Mucosa of descending colon (tissue), 3 donors: ENCODE measurements at regions not wholly inside any gene's neighbourhood (a gene's known extent, or its start where the extent isn't known, plus 50 kb on each side); places are given as distances from the start of the nearest gene placed in this dataset.

Source experiments
- ATAC-seq: fragments of 200-7000 bp; cut with Tn5 transposase; one replicate; pipeline ENCODE4 v1.9.1; 2020; ENCODE audit warnings: mild to moderate bottlenecking, moderate library complexity
- DNase-seq, 3 donors: peaks; one replicate each; pipeline ENCODE4 v3.0.0-alpha.2; 2020
- H3K36me3 ChIP-seq: fragments of 200-600 bp; one replicate; pipeline ENCODE4 v1.8.0; 2021; ENCODE audit warnings: low read depth, mild to moderate bottlenecking
- H3K4me1 ChIP-seq: fragments of 200-600 bp; one replicate; pipeline ENCODE4 v1.8.0; 2021; ENCODE audit warnings: low read depth, mild to moderate bottlenecking
- H3K4me3 ChIP-seq: fragments of 200-600 bp; one replicate; pipeline ENCODE4 v1.8.0; 2021; ENCODE audit warnings: mild to moderate bottlenecking
- H3K9me3 ChIP-seq: fragments of 200-600 bp; one replicate; pipeline ENCODE4 v1.8.0; 2021; ENCODE audit warnings: mild to moderate bottlenecking
- CTCF ChIP-seq: fragments of 200-600 bp; IDR thresholded peaks from one replicate; pipeline ENCODE4 v1.8.0; 2022; ENCODE audit warnings: antibody characterized with exemption, mild to moderate bottlenecking
- intact Hi-C, 2 donors: fragments of 100-400 bp; cut with DNase I in 1 of 2; cut with micrococcal nuclease in 1 of 2; formaldehyde crosslinking; loops; one replicate each; pipeline versions ENCODE4 v1.11.0 to v1.11.1; 2022; cut with DNase I, micrococcal nuclease
- donor health status: DM: no; HTN: no; CAD: no; lungs with moderate emphysema.
- donor health status: DM: no; HTN: no; CAD: no.
- donor health status: DM: no; HTN: yes; CAD: no.

- DNase-seq (no peak), ATAC-seq (no peak)
- H3K36me3 ChIP-seq, result no peaks in the 10 kb centered on the region
- H3K9me3 ChIP-seq, result no peaks in the 10 kb centered on the region
- intact Hi-C loops, result no loop called here
- TF ChIP-seq CTCF, result no peak
- H3K4me3 ChIP-seq, result no peak overlapping the region
- no peaks in the 10 kb centered on the region for H3K4me1 ChIP-seq
Observed at GRCh38 chr12:22115711-22116110, 69.7 kb downstream of the CMAS start.

GRCh38 chr12:22116376-22116775 lies 70.4 kb downstream of the CMAS start:
- Histone ChIP-seq H3K36me3 (no peaks in the 10 kb centered on the region), H3K4me3 (no peak overlapping the region), H3K4me1 (no peaks in the 10 kb centered on the region), H3K9me3 (no peaks in the 10 kb centered on the region)
- DNase-seq (no peak), ATAC-seq (no peak)
- no peak for TF ChIP-seq CTCF
- intact Hi-C loops, result no loop called here

- Histone ChIP-seq H3K4me1 (no peaks in the 10 kb centered on the region), H3K9me3 (no peaks in the 10 kb centered on the region), H3K36me3 (no peaks in the 10 kb centered on the region), H3K4me3 (no peak overlapping the region)
- intact Hi-C loops, result no loop called here
- DNase-seq, result no peak
- no peak for TF ChIP-seq CTCF
- ATAC-seq, result no peak
Observed at GRCh38 chr12:22117563-22118237, 71.7 kb downstream of the CMAS start.

GRCh38 chr12:22118238-22118790 lies 72.3 kb downstream of the CMAS start:
- Histone ChIP-seq H3K36me3 (no peaks in the 10 kb centered on the region), H3K4me3 (no peak overlapping the region), H3K9me3 (no peaks in the 10 kb centered on the region), H3K4me1 (no peaks in the 10 kb centered on the region)
- TF ChIP-seq CTCF, result no peak
- DNase-seq (no peak), ATAC-seq (no peak)
- intact Hi-C loops, result no loop called here

- intact Hi-C loops, result no loop called here
- Histone ChIP-seq H3K4me1 (no peaks in the 10 kb centered on the region), H3K36me3 (no peaks in the 10 kb centered on the region), H3K9me3 (no peaks in the 10 kb centered on the region), H3K4me3 (no peak overlapping the region)
- DNase-seq, result peak in 2 of 3 donors; percentile 28 to 35
- no peak for TF ChIP-seq CTCF
- ATAC-seq, result no peak
Observed at GRCh38 chr12:22121224-22121623, 75.2 kb downstream of the CMAS start.
